C1 segment of cervical spinal cord (tissue), 14 donors: ENCODE measurements at regions not wholly inside any gene's neighbourhood (a gene's known extent, or its start where the extent isn't known, plus 50 kb on each side); places are given as distances from the start of the nearest gene placed in this dataset.

ENCODE experiments used
- DNase-seq, 14 donors: peaks; one replicate each; lab custom pipeline; 2025; lab: John Stamatoyannopoulos, UW

DNA sequence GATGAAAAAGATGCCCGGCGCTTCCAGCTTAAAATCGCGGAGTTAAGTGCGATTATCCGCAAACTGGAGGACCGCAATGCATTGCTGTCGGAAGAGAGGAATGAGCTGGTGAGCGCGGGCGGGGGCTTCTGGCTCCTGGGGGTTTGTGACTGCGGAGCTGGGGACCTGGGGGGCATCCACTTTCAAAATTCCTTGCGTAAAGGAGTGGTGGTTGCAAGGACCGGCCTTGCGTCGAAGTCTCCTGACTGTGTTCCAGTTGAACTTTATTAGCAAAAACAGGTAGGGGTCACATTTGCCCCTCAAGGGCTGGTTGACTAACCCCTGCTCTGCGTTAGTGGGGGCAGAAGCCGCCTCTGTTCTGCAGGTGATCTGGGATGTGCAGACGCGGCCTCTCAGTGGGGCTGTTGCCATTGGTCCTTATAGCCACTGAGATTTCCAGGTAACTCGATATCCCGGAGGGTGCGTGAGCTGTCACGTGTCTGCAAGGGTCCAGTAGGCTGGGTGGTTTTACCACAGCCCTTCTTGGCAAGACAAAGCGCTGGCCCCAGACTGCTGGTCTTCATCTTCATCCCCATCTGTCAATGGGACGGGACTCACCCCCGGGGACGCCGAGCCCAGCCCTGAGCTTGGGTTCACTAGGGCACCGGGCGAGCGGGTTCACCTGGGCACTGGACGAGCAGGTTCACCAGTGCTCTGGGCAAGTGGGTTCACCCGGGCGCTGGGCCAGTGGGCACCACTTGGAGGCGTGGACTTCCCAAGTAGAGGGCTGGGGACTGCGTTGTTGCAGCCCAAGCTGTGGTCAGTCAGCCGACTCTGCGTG, 51.5 kb upstream of the DPYSL4 start:
- DNase-seq = no peak

DNA sequence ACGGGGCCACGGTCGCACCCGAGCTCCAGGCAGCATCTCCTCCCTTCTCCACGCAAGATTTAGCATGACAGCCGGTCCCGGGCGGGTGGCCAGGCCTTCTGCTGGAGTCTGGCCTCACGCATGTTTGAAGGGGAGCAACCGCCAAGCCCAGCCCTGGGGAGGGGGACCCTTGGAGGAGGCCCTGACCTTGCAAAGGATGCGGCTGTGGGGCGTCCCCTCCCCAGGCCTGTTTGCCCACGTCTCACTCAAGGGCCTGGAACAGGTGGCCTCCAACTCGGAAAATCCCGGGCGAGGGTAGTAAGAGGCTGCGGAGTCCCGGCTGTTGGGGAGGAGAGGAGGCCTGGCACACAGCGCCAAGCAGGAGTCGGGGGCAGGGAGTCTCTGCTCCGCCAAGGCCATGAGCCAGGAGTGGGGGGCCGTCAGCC, 50.6 kb upstream of the DPYSL4 start:
- no peak for DNase-seq

GRCh38 chr10:132136689-132137088, 50.1 kb upstream of the DPYSL4 start:
- DNase-seq = no peak
